ENCODE measurements at regions not wholly inside any gene's neighbourhood (a gene's known extent, or its start where the extent isn't known, plus 50 kb on each side); places are given as distances from the start of the nearest gene placed in this dataset.
"Not testable (repeated sequence)": the region's sequence is repeated elsewhere in the genome, so short reads cannot be mapped to it uniquely, and the experiment has no call there.

DNA sequence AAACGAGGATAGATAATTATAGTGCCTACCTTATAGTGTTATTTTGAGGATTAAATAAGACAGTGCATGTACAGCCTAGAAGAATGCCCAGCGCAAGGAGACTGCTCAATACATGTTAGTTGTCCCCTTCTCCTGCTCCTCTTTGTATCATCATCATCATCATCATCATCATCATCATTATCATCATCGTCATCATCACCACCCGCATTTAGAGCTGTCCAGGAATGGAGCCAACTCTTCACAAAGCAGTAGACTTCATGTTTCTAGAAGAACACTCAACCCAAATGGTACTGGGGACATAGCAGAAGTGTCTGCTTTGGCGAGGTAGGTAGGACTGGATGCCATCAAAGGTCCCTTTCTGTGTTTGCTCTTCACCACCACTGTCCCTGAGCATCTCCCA lies 116.0 kb downstream of the TRIM43 start:
- peaks cover 4% of the 10 kb centered on the region; the same call in 1 of the 2 replicates for H3K27me3 ChIP-seq (ENCODE audit: control insufficient read depth, insufficient read depth, low read length)
- H3K4me1 ChIP-seq (ENCODE audit: control insufficient read depth, insufficient read depth, low read length): peaks cover under 1% of the 10 kb centered on the region; the same call in 1 of the 2 replicates
- H3K36me3 ChIP-seq (ENCODE audit: control insufficient read depth, insufficient read depth, low read length): no peaks in the 10 kb centered on the region
- no peak overlapping the region for H3K9ac ChIP-seq (ENCODE audit: low read length)
- H3K27ac ChIP-seq (ENCODE audit: low read depth, low read length): no peak overlapping the region
- H3K9me3 ChIP-seq (ENCODE audit: control insufficient read depth, insufficient read depth, low read depth, low read length): 0 out of 2 replicates have a peak, but pooled peaks cover 3% of the 10 kb centered on the region
- no peak overlapping the region for H3K4me3 ChIP-seq (ENCODE audit: low read depth, low read length)

- H3K4me1 ChIP-seq (ENCODE audit: control insufficient read depth, insufficient read depth, low read length): peaks cover 13% of the 10 kb centered on the region
- H3K27ac ChIP-seq (ENCODE audit: low read depth, low read length): no peak overlapping the region
- 0 out of 2 replicates have a peak, but pooled peaks cover 3% of the 10 kb centered on the region for H3K9me3 ChIP-seq (ENCODE audit: control insufficient read depth, insufficient read depth, low read depth, low read length)
- H3K27me3 ChIP-seq (ENCODE audit: control insufficient read depth, insufficient read depth, low read length): peaks cover 4% of the 10 kb centered on the region; the same call in 1 of the 2 replicates
- H3K4me3 ChIP-seq (ENCODE audit: low read depth, low read length): no peak overlapping the region
- no peak overlapping the region for H3K9ac ChIP-seq (ENCODE audit: low read length)
- H3K36me3 ChIP-seq (ENCODE audit: control insufficient read depth, insufficient read depth, low read length): no peaks in the 10 kb centered on the region
Measured at GRCh38 chr2:95709831-95710230, 118.0 kb downstream of the TRIM43 start.

DNA sequence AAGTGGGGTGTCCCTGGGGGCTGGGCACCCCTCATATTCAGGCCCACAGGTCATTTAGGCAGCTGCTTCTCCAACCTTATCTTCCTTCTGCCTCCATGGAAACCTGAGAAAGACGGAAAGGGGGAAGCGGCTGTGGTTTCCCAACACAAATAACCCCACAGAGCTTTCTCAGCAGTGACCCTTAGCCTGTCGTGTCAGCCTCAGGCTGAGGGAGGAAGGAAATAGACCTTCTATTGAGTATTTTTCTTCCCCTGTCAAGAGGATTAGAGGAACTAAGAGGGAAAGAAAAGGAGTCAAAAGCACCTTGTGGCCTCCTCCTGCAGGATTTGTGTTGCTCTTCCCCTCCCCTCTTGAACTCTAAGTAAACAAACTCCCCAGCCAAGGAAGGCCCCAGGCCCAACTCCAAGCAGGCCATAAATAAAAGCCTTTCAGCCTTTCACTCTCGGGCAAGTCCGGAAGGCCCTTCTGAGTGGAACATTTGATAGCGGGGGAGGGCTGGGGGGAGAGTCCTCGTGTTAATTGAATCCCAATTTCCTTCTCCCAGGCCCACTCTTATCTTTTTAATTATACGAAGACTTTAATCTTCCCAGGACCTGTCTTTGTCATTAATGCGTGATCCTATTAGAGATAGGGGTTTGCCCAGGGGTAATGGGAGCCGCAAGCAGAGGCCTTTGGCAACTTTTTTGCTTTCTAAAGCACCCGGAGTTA lies 121.8 kb downstream of the TRIM43 start:
- H3K27me3 ChIP-seq (ENCODE audit: control insufficient read depth, insufficient read depth, low read length); H3K9me3 ChIP-seq (ENCODE audit: control insufficient read depth, insufficient read depth, low read depth, low read length); H3K9ac ChIP-seq (ENCODE audit: low read length); H3K4me3 ChIP-seq (ENCODE audit: low read depth, low read length); H3K27ac ChIP-seq (ENCODE audit: low read depth, low read length); H3K36me3 ChIP-seq (ENCODE audit: control insufficient read depth, insufficient read depth, low read length): not testable (repeated sequence)
- H3K4me1 ChIP-seq (ENCODE audit: control insufficient read depth, insufficient read depth, low read length): peaks cover 13% of the 10 kb centered on the region

GRCh38 chr2:95714398-95714797 lies 122.6 kb downstream of the TRIM43 start:
- not testable (repeated sequence) for H3K9me3 ChIP-seq (ENCODE audit: control insufficient read depth, insufficient read depth, low read depth, low read length); H3K36me3 ChIP-seq (ENCODE audit: control insufficient read depth, insufficient read depth, low read length); H3K27ac ChIP-seq (ENCODE audit: low read depth, low read length); H3K27me3 ChIP-seq (ENCODE audit: control insufficient read depth, insufficient read depth, low read length); H3K9ac ChIP-seq (ENCODE audit: low read length); H3K4me3 ChIP-seq (ENCODE audit: low read depth, low read length)
- peaks cover 13% of the 10 kb centered on the region for H3K4me1 ChIP-seq (ENCODE audit: control insufficient read depth, insufficient read depth, low read length)

- H3K4me3 ChIP-seq (ENCODE audit: low read depth, low read length): no peak overlapping the region
- H3K4me1 ChIP-seq (ENCODE audit: control insufficient read depth, insufficient read depth, low read length): no peaks in the 10 kb centered on the region
- no peaks in the 10 kb centered on the region for H3K36me3 ChIP-seq (ENCODE audit: control insufficient read depth, insufficient read depth, low read length)
- H3K9me3 ChIP-seq (ENCODE audit: control insufficient read depth, insufficient read depth, low read depth, low read length): no peaks in the 10 kb centered on the region
- H3K27ac ChIP-seq (ENCODE audit: low read depth, low read length): no peak overlapping the region
- no peak overlapping the region for H3K9ac ChIP-seq (ENCODE audit: low read length)
- H3K27me3 ChIP-seq (ENCODE audit: control insufficient read depth, insufficient read depth, low read length): no peaks in the 10 kb centered on the region
Measured at GRCh38 chr2:95719473-95720060, 127.8 kb downstream of the TRIM43 start.

GRCh38 chr2:95721726-95722125 lies 129.9 kb downstream of the TRIM43 start:
- Histone ChIP-seq H3K9ac (ENCODE audit: low read length) (no peak overlapping the region), H3K4me1 (ENCODE audit: control insufficient read depth, insufficient read depth, low read length) (no peaks in the 10 kb centered on the region), H3K4me3 (ENCODE audit: low read depth, low read length) (no peak overlapping the region), H3K27ac (ENCODE audit: low read depth, low read length) (no peak overlapping the region), H3K27me3 (ENCODE audit: control insufficient read depth, insufficient read depth, low read length) (no peaks in the 10 kb centered on the region), H3K36me3 (ENCODE audit: control insufficient read depth, insufficient read depth, low read length) (no peaks in the 10 kb centered on the region), H3K9me3 (ENCODE audit: control insufficient read depth, insufficient read depth, low read depth, low read length) (no peaks in the 10 kb centered on the region)

DNA sequence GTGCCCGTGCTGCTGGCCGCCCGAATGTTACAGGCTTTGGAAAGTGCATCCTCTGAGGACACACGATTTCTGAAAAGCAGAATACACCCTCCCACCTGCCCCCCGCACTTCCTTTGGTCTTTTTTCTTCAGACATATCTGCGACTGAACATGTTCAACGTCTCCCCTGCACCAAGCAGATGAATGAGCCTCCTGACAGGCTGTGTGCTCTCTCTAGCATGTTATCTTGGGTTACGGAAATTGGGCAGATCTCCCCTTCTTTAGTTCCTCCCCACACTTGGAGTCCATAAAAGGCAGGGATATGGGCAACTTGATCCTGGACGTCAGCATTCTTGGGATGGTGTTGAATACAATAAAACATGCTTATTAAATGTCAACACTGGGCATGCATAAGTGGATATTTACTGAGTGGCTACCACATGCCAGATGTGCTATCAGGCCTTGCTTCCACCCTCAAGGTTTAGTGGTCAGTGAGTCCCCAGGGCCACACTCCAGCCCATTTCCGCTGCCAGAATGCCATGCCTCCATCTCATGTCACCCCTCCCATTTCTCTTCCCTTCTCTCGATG lies 130.4 kb downstream of the TRIM43 start:
- Histone ChIP-seq H3K9ac (ENCODE audit: low read length) (no peak overlapping the region), H3K27ac (ENCODE audit: low read depth, low read length) (no peak overlapping the region), H3K4me3 (ENCODE audit: low read depth, low read length) (no peak overlapping the region), H3K9me3 (ENCODE audit: control insufficient read depth, insufficient read depth, low read depth, low read length) (no peaks in the 10 kb centered on the region), H3K4me1 (ENCODE audit: control insufficient read depth, insufficient read depth, low read length) (no peaks in the 10 kb centered on the region), H3K27me3 (ENCODE audit: control insufficient read depth, insufficient read depth, low read length) (no peaks in the 10 kb centered on the region), H3K36me3 (ENCODE audit: control insufficient read depth, insufficient read depth, low read length) (no peaks in the 10 kb centered on the region)

DNA sequence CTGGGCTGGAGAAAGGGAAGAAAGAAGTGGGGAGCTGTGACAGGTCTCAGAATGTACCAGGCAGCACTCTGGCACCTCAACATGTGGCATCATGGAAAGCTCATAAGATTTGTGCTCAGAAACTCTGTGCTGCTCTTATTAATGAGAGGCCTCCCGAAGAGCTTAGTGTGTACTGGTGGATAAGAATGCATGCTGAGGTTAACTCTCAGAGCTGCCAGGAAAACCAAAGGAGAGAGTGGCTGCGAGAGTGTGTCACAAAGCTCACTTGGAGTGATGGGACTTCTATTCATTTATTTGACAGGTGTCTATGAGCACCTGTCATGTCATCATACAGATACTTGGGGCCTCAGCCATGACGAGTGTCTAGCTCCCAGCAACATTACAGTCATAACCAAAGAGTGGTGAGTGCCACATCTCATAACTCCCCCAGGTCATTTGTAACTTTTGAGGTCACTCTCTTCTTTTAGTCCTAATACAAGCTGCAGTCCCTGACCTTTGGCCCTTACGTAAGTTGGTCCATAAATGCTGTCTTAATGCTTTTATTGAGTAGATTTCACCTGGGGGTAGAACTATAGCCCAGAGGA lies 131.9 kb downstream of the TRIM43 start:
- not testable (repeated sequence) for H3K4me1 ChIP-seq (ENCODE audit: control insufficient read depth, insufficient read depth, low read length); H3K9me3 ChIP-seq (ENCODE audit: control insufficient read depth, insufficient read depth, low read depth, low read length); H3K9ac ChIP-seq (ENCODE audit: low read length); H3K27me3 ChIP-seq (ENCODE audit: control insufficient read depth, insufficient read depth, low read length); H3K4me3 ChIP-seq (ENCODE audit: low read depth, low read length); H3K36me3 ChIP-seq (ENCODE audit: control insufficient read depth, insufficient read depth, low read length); H3K27ac ChIP-seq (ENCODE audit: low read depth, low read length)

DNA sequence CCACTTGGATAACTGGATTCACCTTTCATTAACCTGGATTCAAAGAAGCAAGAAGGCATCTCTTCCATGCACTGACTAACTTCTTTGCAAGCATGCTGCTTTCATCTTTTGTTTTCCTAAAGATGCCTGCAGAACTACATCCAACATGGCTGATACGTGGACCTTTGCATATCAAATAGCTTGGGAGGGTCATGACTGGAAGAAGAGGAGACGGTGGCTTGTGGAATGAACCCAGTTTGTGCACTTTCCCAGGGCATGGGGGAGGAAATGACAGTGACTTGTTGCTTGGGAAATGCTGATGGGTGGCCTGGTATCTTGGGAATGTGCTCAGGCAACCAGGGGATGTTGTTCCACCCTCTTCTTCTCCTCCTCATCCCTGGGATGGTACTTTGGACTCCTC lies 133.4 kb downstream of the TRIM43 start:
- H3K4me3 ChIP-seq (ENCODE audit: low read depth, low read length); H3K9me3 ChIP-seq (ENCODE audit: control insufficient read depth, insufficient read depth, low read depth, low read length); H3K27me3 ChIP-seq (ENCODE audit: control insufficient read depth, insufficient read depth, low read length); H3K36me3 ChIP-seq (ENCODE audit: control insufficient read depth, insufficient read depth, low read length); H3K4me1 ChIP-seq (ENCODE audit: control insufficient read depth, insufficient read depth, low read length); H3K9ac ChIP-seq (ENCODE audit: low read length); H3K27ac ChIP-seq (ENCODE audit: low read depth, low read length): not testable (repeated sequence)

- H3K4me3 ChIP-seq (ENCODE audit: low read depth, low read length); H3K27ac ChIP-seq (ENCODE audit: low read depth, low read length); H3K4me1 ChIP-seq (ENCODE audit: control insufficient read depth, insufficient read depth, low read length); H3K9me3 ChIP-seq (ENCODE audit: control insufficient read depth, insufficient read depth, low read depth, low read length); H3K27me3 ChIP-seq (ENCODE audit: control insufficient read depth, insufficient read depth, low read length); H3K9ac ChIP-seq (ENCODE audit: low read length); H3K36me3 ChIP-seq (ENCODE audit: control insufficient read depth, insufficient read depth, low read length): not testable (repeated sequence)
Measured at GRCh38 chr2:95725677-95726076, 133.9 kb downstream of the TRIM43 start.

GRCh38 chr2:95727420-95727819 lies 135.6 kb downstream of the TRIM43 start:
- not testable (repeated sequence) for H3K36me3 ChIP-seq (ENCODE audit: control insufficient read depth, insufficient read depth, low read length); H3K27me3 ChIP-seq (ENCODE audit: control insufficient read depth, insufficient read depth, low read length); H3K9me3 ChIP-seq (ENCODE audit: control insufficient read depth, insufficient read depth, low read depth, low read length); H3K4me1 ChIP-seq (ENCODE audit: control insufficient read depth, insufficient read depth, low read length); H3K4me3 ChIP-seq (ENCODE audit: low read depth, low read length); H3K27ac ChIP-seq (ENCODE audit: low read depth, low read length); H3K9ac ChIP-seq (ENCODE audit: low read length)
